CD4-positive, alpha-beta T cell treated with Interleukin-12 subunit alpha and Interleukin-12 subunit beta, for 1 hour (primary cell): ENCODE measurements at regions not wholly inside any gene's neighbourhood (a gene's known extent, or its start where the extent isn't known, plus 50 kb on each side); places are given as distances from the start of the nearest gene placed in this dataset.

Experiments
- DNase-seq: peaks from one replicate; pipeline ENCODE4 v3.0.0-alpha.2; 2020

DNA sequence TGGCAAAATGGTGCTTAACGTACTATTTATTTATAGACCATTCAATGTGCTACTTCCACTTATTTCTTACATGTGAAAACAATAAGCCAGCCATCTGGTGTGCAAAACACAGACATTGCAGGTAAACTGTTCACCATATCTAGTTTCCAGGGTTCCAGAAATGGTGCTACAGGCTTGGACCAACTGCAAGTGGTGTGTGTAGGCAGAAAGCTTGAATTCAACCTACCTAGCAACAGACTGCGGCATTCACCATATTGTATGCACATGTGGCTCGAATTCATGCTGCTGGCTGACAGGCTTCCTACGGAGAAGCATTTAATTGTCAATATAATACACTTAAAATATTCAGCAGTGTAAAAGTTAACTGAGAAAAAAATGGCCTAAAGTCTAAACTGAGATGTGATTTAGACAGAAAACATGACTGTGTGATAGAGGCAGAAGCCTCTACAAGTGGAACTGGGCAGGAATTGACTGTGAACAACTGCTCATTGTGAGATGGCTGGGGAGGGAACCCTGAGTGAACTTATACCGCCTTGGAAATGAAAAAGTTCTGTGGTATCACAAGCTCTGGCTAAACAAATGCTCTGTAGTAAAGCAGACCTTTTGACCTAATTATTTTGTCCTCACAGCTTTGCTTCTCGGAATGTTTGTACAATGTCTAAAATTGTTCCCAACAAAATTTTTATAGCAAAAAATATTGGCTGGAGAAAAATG is 434.7 kb downstream of the GRIA2 start:
- no peak for DNase-seq

GRCh38 chr4:157643257-157643656 is 422.7 kb downstream of the GRIA2 start:
- DNase-seq = no peak

- no peak for DNase-seq
Observed at GRCh38 chr4:157634057-157634456, 413.5 kb downstream of the GRIA2 start.

DNA sequence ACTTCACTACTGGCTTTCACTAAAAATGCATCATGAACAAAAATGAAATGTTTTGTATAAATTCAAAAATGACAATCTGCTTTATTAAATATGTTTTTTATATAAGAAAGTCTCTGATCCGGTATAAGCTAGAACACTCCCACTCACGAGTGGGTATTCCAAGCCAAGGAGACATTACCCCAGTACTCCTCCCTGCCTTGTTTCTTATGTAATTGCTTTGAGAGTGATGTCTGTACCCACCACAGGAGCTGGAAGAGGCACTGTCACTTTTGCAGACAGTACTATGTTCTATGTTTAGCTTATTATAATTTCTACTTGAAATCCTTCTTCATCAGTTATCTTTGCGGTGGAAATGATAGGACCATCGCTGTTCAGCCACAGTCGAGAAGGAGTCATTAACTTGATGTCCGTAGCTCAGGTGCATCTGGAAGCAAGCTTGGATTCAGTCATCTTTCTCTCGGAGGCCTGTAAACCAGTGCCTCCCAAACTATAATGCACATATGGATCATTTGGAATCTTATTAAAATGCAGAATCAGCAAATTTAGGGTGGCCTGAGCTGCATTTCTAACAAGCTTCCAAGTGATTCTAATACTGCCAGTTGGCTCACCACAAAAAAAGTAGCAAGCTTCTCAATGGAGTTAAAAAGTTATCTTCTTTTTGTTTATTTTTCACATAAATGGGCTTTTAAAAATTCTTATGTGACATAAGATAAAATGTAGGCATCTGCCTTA is 396.4 kb downstream of the GRIA2 start:
- no peak for DNase-seq

DNA sequence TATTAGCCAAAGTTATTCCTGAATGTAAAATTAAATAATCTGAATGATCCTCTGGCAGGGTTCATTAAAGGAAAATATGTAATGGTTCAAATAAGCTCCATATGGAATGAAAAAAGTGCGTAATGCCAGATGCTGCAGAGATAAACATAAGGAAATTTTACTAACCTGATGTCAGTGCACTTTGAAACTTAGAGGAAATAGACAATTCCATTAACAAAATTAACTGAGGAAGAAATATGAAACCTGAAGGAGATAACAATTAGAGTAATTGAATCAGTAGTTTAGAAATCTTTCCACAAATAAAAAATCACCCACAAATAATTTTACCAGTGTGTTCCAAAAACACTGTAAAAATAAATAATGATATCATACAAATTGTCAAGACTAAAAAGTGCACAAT is 387.5 kb downstream of the GRIA2 start:
- DNase-seq = no peak

- DNase-seq = no peak
Observed at GRCh38 chr4:157600583-157600982, 380.1 kb downstream of the GRIA2 start.

GRCh38 chr4:157591245-157591644 is 370.7 kb downstream of the GRIA2 start:
- DNase-seq = no peak

- DNase-seq = no peak
Observed at GRCh38 chr4:157590679-157591078, 370.2 kb downstream of the GRIA2 start.

GRCh38 chr4:157587681-157588423 is 367.3 kb downstream of the GRIA2 start:
- no peak for DNase-seq

DNA sequence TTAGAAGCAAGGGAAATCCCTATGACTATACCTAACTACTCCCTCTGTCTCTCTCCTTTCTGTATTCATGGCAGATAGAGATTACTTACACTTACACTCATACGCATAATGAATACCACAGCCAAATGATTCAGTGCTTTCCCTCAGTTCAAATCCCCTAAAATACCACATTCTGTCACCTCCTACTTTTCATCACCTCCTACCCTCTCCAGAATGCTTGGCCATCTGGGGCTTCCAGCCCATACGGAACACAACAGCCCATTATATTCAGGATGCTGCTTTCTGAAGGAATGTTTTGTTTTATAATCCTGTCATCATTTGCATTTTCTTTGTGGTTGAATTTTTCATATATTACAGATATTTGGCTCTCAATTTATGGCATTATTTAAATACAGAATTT is 361.6 kb downstream of the GRIA2 start:
- DNase-seq = no peak

- DNase-seq = no peak
Observed at GRCh38 chr4:157576671-157577217, 356.2 kb downstream of the GRIA2 start.

- no peak for DNase-seq
Observed at GRCh38 chr4:157575339-157575738, 354.8 kb downstream of the GRIA2 start.

- no peak for DNase-seq
Observed at GRCh38 chr4:157574606-157575005, 354.1 kb downstream of the GRIA2 start.

GRCh38 chr4:157572951-157573350 is 352.4 kb downstream of the GRIA2 start:
- no peak for DNase-seq

GRCh38 chr4:157572284-157572683 is 351.8 kb downstream of the GRIA2 start:
- DNase-seq = no peak

DNA sequence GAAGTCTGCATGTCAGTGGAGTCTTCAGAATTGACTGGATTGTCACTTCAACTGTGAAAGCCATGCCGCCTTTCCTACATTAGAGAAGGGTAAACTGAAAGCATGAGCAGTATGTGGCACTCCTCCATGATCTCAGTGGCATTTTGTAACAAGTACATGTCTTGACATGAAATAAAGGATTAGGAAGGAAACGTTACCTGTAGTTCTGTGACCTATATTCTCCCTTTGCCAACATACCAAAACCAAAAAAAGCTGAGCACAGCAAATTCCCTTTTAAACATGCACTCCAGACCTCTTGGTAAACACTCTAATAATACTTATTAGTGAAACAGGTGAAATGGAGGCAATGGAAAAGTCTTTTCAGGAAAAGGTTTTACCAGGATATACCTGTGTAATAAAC is 344.2 kb downstream of the GRIA2 start:
- no peak for DNase-seq

- DNase-seq = no peak
Observed at GRCh38 chr4:157564218-157564617, 343.7 kb downstream of the GRIA2 start.

DNA sequence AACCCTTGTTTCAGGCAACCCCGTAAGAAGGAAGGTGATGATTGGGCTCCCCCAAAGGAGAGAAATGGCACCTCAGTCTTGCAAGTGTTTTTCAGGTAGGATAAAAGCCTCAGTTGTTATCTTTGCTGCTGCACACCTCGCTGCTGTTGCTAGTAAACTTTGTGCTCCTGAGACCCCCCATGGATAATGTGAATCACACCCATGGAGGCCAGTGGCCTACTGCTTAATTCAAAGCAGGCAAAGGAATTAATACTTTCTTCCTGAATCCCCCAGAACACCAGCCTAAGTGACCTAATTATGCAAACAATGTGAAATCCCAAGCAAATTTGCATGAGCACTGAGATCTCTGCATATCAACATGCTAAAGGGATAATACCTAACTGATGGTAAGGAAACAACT is 337.5 kb downstream of the GRIA2 start:
- DNase-seq = no peak

GRCh38 chr4:157550028-157550427 is 329.5 kb downstream of the GRIA2 start:
- DNase-seq = no peak

DNA sequence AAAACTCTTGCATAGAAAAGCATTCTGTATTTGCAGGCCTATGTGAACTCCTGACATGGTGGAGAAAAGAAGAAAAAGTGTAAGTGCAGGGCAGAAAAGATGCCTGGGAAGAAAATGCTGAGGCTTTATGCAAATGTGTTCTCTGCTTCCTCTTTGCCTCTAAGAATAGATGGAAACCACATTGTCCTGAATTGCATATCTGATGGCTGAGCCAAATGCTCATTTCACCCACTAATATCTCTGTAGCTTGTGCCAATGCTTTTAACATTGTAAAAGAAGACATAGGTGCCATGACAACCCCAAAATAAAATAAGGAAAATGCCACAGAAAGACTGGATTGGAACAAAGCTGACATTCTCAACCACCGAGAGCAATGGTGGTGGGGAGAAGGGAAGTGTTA is 307.4 kb downstream of the GRIA2 start:
- no peak for DNase-seq

DNA sequence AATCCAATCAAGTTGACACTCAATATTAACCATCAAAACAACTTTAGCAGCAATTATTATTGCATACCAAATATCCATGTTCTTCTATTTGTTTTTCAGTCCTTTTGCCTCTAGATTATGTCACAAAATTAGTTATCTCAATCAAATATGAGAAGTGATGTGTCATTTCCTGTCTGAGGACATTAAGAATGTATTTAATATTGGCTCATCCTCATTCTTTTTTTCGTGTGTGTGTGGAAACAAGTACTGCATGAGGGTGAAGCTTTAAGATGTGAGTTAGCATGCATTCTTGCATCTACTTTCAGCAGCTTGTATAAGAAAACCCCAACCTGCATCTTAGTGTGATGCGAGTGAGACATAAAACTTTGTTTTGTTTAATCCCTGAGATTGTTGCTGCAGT is 301.4 kb downstream of the GRIA2 start:
- DNase-seq = no peak

DNA sequence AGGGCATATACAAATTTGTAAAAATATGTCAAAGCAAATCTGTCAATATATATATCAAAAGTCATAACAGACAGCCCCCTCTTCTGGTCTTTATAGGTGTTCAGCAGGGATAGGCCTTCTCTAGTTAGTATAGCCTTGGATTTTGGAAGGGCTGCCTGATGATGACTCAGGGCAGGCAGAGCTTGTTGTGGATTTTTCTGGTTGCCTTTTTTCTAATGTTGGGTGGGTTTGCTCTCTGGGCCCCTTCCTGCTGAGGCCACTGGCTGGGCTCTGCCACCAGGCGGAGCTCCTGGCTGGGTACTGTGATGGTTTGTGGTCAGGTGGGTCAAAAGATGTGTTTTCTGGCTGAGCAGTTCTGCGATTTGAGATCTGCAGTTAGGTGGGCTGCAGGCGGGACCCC is 294.2 kb downstream of the GRIA2 start:
- DNase-seq = no peak

GRCh38 chr4:157509341-157509740 is 288.8 kb downstream of the GRIA2 start:
- no peak for DNase-seq

- no peak for DNase-seq
Observed at GRCh38 chr4:157502656-157503055, 282.1 kb downstream of the GRIA2 start.
